ENCODE measurements at regions not wholly inside any gene's neighbourhood (a gene's known extent, or its start where the extent isn't known, plus 50 kb on each side); places are given as distances from the start of the nearest gene placed in this dataset.

DNA sequence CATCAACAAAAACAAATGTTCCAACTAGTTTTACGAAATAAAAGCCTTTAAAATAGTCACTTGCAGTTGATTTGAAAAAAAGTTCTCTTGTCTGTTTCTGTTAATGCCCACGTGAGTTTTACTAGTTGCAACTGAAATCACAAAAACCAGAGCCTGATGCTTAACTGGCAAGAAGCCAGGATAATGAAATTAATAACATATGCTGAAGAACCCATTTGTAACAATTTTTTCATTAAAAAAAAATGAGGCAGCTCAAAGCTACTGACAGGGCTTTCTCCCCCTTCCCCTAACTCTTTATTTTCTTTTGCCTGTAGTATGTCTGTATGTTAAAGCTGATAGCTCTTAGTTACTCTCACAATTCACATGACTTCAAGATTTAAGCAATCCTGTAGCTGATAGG is 132.7 kb upstream of the EYA4 start:
- H3K4me3 ChIP-seq (ENCODE audit: insufficient read depth, low read depth, low read length): no peak overlapping the region
- ATAC-seq (ENCODE audit: low read depth): no peak
- H2BK15ac ChIP-seq (ENCODE audit: low read depth, low read length): no peak overlapping the region
- no peak overlapping the region for H2AK5ac ChIP-seq (ENCODE audit: low read depth, low read length)
- no peaks in the 10 kb centered on the region for H3K36me3 ChIP-seq (ENCODE audit: control insufficient read depth, insufficient read depth, low read length)
- H3K23ac ChIP-seq (ENCODE audit: low read depth, low read length): no peak overlapping the region
- no peak overlapping the region for H4K91ac ChIP-seq (ENCODE audit: insufficient read depth, low read depth, low read length)
- in situ Hi-C loops (cut with MboI; ENCODE audit: low sequenced_read_pairs) (no loop called here), dilution Hi-C loops (cut with HindIII; ENCODE audit: low sequenced_read_pairs, unreplicated experiment) (no loop called here), intact Hi-C loops (cut with micrococcal nuclease) (no loop called here)
- no peak overlapping the region for H3K4ac ChIP-seq (ENCODE audit: low read depth, low read length)
- no peak overlapping the region for H4K8ac ChIP-seq (ENCODE audit: low read depth in 2 of 2, low read length in 2 of 2)
- no peaks in the 10 kb centered on the region; the same call in 1 of the 2 replicates for H3K9me1 ChIP-seq (ENCODE audit: insufficient read depth, low read length)
- no peaks in the 10 kb centered on the region for H3K4me1 ChIP-seq (ENCODE audit: control insufficient read depth, insufficient read depth, low read length)
- H3K18ac ChIP-seq (ENCODE audit: low read depth, low read length): no peak overlapping the region
- H2BK5ac ChIP-seq (ENCODE audit: low read depth, low read length, poor library complexity, severe bottlenecking): no peak overlapping the region
- H3K9ac ChIP-seq (ENCODE audit: low read depth, low read length): no peak overlapping the region
- H2BK120ac ChIP-seq (ENCODE audit: low read depth, low read length): no peak overlapping the region
- TF ChIP-seq SMC3 (IDR thresholded peaks at IDR 0.05; ENCODE audit: low read depth, low read length) (no peak), POLR2A (IDR thresholded peaks at IDR 0.05; ENCODE audit: low read depth, low read length) (no peak), ELK1 (IDR thresholded peaks at IDR 0.05; ENCODE audit: borderline replicate concordance, low read depth, low read length) (no peak)
- no peak overlapping the region for H3K56ac ChIP-seq (ENCODE audit: extremely low read depth, insufficient read depth, low read length)
- BruUV-seq (replicated peaks): no TSS peak
- no peak for DNase-seq
- POLR2A ChIA-PET (ENCODE audit: unreplicated experiment): no interaction called here
- no peaks in the 10 kb centered on the region for H3K27me3 ChIP-seq (ENCODE audit: control insufficient read depth, insufficient read depth, low read length)
- no CpG with 5 or more reads among the region's 2 CpGs for WGBS, 2 experiments (ENCODE audit: extremely low coverage in 2 of 2, insufficient read length in 1 of 2)
- H3K4me2 ChIP-seq (ENCODE audit: low read depth, low read length): no peak overlapping the region
- no peak overlapping the region for H3K14ac ChIP-seq (replicated peaks; ENCODE audit: low read depth, low read length)
- H2BK20ac ChIP-seq (ENCODE audit: low read depth, low read length): no peak overlapping the region
- H2AFZ ChIP-seq (replicated peaks; ENCODE audit: low read length, poor library complexity): no peak overlapping the region
- H4K5ac ChIP-seq (ENCODE audit: low read depth, low read length): no peak overlapping the region
- no peak overlapping the region for H2AK9ac ChIP-seq (replicated peaks; ENCODE audit: low read depth, low read length, poor library complexity)
- CTCF ChIA-PET: no interaction called here
- H3K9me3 ChIP-seq (ENCODE audit: control insufficient read depth, insufficient read depth, low read length): no peaks in the 10 kb centered on the region; the same call in 1 of the 2 replicates
- no peaks in the 10 kb centered on the region for H4K20me1 ChIP-seq (ENCODE audit: insufficient read depth, low read length)
- no peak overlapping the region for H3K27ac ChIP-seq (ENCODE audit: insufficient read depth, low read length)
- no peaks in the 10 kb centered on the region for H3K79me1 ChIP-seq (ENCODE audit: low read depth in 1 of 2, low read length in 2 of 2)

Data from IMR-90 (cell line).